ENCODE measurements at regions not wholly inside any gene's neighbourhood (a gene's known extent, or its start where the extent isn't known, plus 50 kb on each side); places are given as distances from the start of the nearest gene placed in this dataset.
"Not testable (repeated sequence)": the region's sequence is repeated elsewhere in the genome, so short reads cannot be mapped to it uniquely, and the experiment has no call there.

DNA sequence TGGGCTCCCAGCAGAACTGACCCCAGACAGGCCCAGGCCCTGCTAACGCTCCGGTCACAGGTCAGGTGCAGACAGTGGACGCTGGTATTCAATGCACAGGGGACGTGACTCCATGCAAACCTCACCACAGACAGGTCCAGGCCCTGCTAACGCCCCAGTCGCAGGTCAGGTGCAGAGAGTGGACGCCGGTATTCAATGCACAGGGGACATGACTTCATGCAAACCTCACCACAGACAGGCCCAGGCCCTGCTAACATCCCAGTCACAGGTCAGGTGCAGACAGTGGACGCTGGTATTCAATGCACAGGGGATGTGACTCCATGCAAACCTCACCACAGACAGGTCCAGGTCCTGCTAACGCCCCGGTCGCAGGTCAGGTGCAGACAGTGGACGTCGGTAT, 98.5 kb downstream of the SHOX start:
- TF ChIP-seq, protein P1, sequence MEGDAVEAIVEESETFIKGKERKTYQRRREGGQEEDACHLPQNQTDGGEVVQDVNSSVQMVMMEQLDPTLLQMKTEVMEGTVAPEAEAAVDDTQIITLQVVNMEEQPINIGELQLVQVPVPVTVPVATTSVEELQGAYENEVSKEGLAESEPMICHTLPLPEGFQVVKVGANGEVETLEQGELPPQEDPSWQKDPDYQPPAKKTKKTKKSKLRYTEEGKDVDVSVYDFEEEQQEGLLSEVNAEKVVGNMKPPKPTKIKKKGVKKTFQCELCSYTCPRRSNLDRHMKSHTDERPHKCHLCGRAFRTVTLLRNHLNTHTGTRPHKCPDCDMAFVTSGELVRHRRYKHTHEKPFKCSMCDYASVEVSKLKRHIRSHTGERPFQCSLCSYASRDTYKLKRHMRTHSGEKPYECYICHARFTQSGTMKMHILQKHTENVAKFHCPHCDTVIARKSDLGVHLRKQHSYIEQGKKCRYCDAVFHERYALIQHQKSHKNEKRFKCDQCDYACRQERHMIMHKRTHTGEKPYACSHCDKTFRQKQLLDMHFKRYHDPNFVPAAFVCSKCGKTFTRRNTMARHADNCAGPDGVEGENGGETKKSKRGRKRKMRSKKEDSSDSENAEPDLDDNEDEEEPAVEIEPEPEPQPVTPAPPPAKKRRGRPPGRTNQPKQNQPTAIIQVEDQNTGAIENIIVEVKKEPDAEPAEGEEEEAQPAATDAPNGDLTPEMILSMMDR (conservative IDR thresholded peaks at IDR 0.05; ENCODE audit: low read depth, low read length) = not testable (repeated sequence)
- not testable (repeated sequence) for TF ChIP-seq EZH2phosphoT487 (IDR thresholded peaks at IDR 0.05; ENCODE audit: borderline replicate concordance, low read length); EZH2 (IDR thresholded peaks at IDR 0.05; ENCODE audit: low read length, unreplicated experiment)

Measured in PC-3 (cell line).